ENCODE measurements at regions not wholly inside any gene's neighbourhood (a gene's known extent, or its start where the extent isn't known, plus 50 kb on each side); places are given as distances from the start of the nearest gene placed in this dataset.

DNA sequence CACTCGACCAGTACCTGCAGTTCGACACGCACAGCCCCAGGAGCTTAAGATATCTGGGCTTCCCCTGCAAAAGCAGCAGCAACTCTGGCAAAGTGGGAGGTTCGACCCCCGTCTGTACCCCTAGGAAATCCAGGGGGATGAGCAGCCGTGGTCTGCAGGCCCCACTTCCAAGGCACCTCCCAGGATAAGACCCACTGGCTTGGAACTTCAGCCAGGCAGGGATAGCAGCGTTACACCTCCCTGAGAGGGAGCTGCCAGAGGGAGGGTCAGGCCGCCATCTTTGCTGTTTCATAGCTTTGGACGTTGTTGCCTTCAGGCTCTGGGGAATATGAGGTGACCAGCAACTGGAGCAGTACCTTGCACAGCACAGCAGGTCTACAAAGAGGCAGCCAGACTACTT, 351.1 kb downstream of the SOX11 start:
- TF ChIP-seq OSR1 (CRISPR knock-in tag; IDR thresholded peaks at IDR 0.05) (no peak), TCF4 (CRISPR knock-in tag; IDR thresholded peaks at IDR 0.05; ENCODE audit: borderline replicate concordance) (no peak)
- no peak for ATAC-seq

DNA sequence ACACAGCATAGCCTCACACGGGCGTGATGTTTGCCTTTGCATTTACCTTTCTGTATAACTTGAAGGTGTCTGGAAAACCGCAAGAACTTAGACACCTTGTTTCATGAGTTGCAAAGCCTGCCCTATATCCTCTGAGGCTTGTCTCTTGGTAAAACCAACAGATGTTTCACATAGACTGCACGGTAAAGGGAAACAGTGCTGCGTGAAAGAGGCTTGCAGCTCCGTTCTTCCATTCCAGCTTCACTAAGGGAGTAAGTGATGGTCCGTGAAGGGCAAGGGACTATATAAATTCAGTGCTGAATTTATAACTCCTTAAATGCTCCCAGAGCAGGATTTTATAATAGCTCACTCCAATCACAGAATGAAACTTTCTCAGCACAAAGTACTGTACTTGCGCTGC, 360.5 kb downstream of the SOX11 start:
- no peak for TF ChIP-seq SNAI2 (CRISPR knock-in tag; IDR thresholded peaks at IDR 0.05)
- TF ChIP-seq POU6F1 (CRISPR knock-in tag; IDR thresholded peaks at IDR 0.05; ENCODE audit: borderline replicate concordance, low read depth) = no peak
- TF ChIP-seq TCF4 (CRISPR knock-in tag; IDR thresholded peaks at IDR 0.05; ENCODE audit: borderline replicate concordance) = no peak
- TF ChIP-seq ZC3H10 (CRISPR knock-in tag; IDR thresholded peaks at IDR 0.05) = no peak
- no peak for TF ChIP-seq BACH2 (CRISPR knock-in tag; IDR thresholded peaks at IDR 0.05; ENCODE audit: borderline replicate concordance)
- no peak for TF ChIP-seq ZNF8 (CRISPR knock-in tag; IDR thresholded peaks at IDR 0.05)
- no peak for TF ChIP-seq CSRNP3 (CRISPR knock-in tag; IDR thresholded peaks at IDR 0.05)
- TF ChIP-seq, protein P1, sequence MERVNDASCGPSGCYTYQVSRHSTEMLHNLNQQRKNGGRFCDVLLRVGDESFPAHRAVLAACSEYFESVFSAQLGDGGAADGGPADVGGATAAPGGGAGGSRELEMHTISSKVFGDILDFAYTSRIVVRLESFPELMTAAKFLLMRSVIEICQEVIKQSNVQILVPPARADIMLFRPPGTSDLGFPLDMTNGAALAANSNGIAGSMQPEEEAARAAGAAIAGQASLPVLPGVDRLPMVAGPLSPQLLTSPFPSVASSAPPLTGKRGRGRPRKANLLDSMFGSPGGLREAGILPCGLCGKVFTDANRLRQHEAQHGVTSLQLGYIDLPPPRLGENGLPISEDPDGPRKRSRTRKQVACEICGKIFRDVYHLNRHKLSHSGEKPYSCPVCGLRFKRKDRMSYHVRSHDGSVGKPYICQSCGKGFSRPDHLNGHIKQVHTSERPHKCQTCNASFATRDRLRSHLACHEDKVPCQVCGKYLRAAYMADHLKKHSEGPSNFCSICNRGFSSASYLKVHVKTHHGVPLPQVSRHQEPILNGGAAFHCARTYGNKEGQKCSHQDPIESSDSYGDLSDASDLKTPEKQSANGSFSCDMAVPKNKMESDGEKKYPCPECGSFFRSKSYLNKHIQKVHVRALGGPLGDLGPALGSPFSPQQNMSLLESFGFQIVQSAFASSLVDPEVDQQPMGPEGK (CRISPR knock-in tag; IDR thresholded peaks at IDR 0.05; ENCODE audit: borderline replicate concordance) = no peak
- TF ChIP-seq ZNF70 (CRISPR knock-in tag; IDR thresholded peaks at IDR 0.05) = no peak
- no peak for TF ChIP-seq ZFP30 (CRISPR knock-in tag; IDR thresholded peaks at IDR 0.05)
- no peak for TF ChIP-seq OSR1 (CRISPR knock-in tag; IDR thresholded peaks at IDR 0.05)
- no peak for TF ChIP-seq TSHZ2 (CRISPR knock-in tag; IDR thresholded peaks at IDR 0.05)
- no peak for TF ChIP-seq CREB5 (CRISPR knock-in tag; IDR thresholded peaks at IDR 0.05; ENCODE audit: low read depth)
- no peak for TF ChIP-seq GLIS3 (CRISPR knock-in tag; IDR thresholded peaks at IDR 0.05)
- TF ChIP-seq ZFP3 (CRISPR knock-in tag; IDR thresholded peaks at IDR 0.05) = no peak
- no peak for TF ChIP-seq ISL1 (CRISPR knock-in tag; IDR thresholded peaks at IDR 0.05)
- no peak for TF ChIP-seq TOX (CRISPR knock-in tag; IDR thresholded peaks at IDR 0.05; ENCODE audit: borderline replicate concordance)
- TF ChIP-seq CSDC2 (CRISPR knock-in tag; IDR thresholded peaks at IDR 0.05) = no peak
- no peak for ATAC-seq

DNA sequence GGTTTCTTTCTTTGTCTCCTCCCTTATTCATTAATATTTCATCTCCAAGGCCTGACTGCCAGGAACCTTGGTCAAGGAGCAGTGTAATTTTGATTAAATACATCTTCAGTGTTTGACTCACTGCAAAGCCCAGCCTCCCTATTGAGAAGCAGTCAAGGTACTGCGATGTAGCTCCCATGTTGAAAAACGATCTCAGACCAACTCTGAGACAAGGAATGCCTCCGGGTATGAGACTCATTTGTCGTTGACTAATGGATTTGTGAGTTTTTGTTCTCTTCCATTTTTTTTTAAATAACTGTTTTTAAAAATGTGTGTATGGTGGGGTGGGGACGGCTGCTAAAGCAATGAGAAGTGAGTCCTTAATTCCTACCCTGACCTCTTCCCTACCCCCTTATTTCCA, 361.6 kb downstream of the SOX11 start:
- no peak for ATAC-seq
- TF ChIP-seq SNAI2 (CRISPR knock-in tag; IDR thresholded peaks at IDR 0.05) = no peak
- TF ChIP-seq TSHZ2 (CRISPR knock-in tag; IDR thresholded peaks at IDR 0.05) = no peak
- TF ChIP-seq ESRRG (CRISPR knock-in tag; IDR thresholded peaks at IDR 0.05) = no peak
- TF ChIP-seq TCF4 (CRISPR knock-in tag; IDR thresholded peaks at IDR 0.05; ENCODE audit: borderline replicate concordance) = no peak
- TF ChIP-seq TOX (CRISPR knock-in tag; IDR thresholded peaks at IDR 0.05; ENCODE audit: borderline replicate concordance) = no peak
- TF ChIP-seq ARNTL (CRISPR knock-in tag; IDR thresholded peaks at IDR 0.05; ENCODE audit: borderline replicate concordance, low read depth) = no peak
- TF ChIP-seq ZNF8 (CRISPR knock-in tag; IDR thresholded peaks at IDR 0.05) = no peak
- no peak for TF ChIP-seq ZNF565 (CRISPR knock-in tag; conservative IDR thresholded peaks at IDR 0.05; ENCODE audit: low read depth)
- no peak for TF ChIP-seq POU6F1 (CRISPR knock-in tag; IDR thresholded peaks at IDR 0.05; ENCODE audit: borderline replicate concordance, low read depth)
- no peak for TF ChIP-seq ZFP3 (CRISPR knock-in tag; IDR thresholded peaks at IDR 0.05)
- TF ChIP-seq ZC3H10 (CRISPR knock-in tag; IDR thresholded peaks at IDR 0.05) = no peak
- TF ChIP-seq CSRNP3 (CRISPR knock-in tag; IDR thresholded peaks at IDR 0.05) = no peak
- TF ChIP-seq ZNF70 (CRISPR knock-in tag; IDR thresholded peaks at IDR 0.05) = no peak
- TF ChIP-seq BACH2 (CRISPR knock-in tag; IDR thresholded peaks at IDR 0.05; ENCODE audit: borderline replicate concordance) = no peak
- TF ChIP-seq CSDC2 (CRISPR knock-in tag; IDR thresholded peaks at IDR 0.05) = no peak

Measured in SK-N-SH treated with all-trans-retinoic acid at 6 μM for 48 hours (cell line).